GM12878 (cell line): ENCODE measurements at regions not wholly inside any gene's neighbourhood (a gene's known extent, or its start where the extent isn't known, plus 50 kb on each side); places are given as distances from the start of the nearest gene placed in this dataset.

Experiments
- HDAC2 ChIP-seq: fragments of 200-600 bp; sonication (generic); IDR thresholded peaks from 2 replicates; pipeline ENCODE4 v1.6.1; 2017
- MEF2A ChIP-seq: IDR thresholded peaks from 2 replicates; pipeline ENCODE4 v1.6.1; 2011; ENCODE audit warnings: low read depth, mild to moderate bottlenecking, low read length, moderate library complexity; ENCODE audit not compliant: insufficient read depth
- PAX5 ChIP-seq: IDR thresholded peaks from 2 replicates; pipeline ENCODE4 v1.6.1; 2011; ENCODE audit warnings: low read depth, low read length, borderline replicate concordance
- SRF ChIP-seq, 2 experiments: IDR thresholded peaks; 2 replicates each; pipeline ENCODE4 v1.6.1; 2011; ENCODE audit warnings: low read depth in 2 of 2, low read length in 2 of 2, mild to moderate bottlenecking in 1 of 2, moderate library complexity in 1 of 2
- ZNF207 ChIP-seq: fragments of 450-650 bp; IDR thresholded peaks from 2 replicates; pipeline ENCODE4 v1.6.1; 2014; ENCODE audit warnings: antibody characterized with exemption, mild to moderate bottlenecking, borderline replicate concordance
- ZNF622 ChIP-seq: fragments of 450-650 bp; IDR thresholded peaks from 2 replicates; pipeline ENCODE4 v1.6.1; 2017; ENCODE audit warnings: mild to moderate bottlenecking, inconsistent platforms
- TF ChIP-seq, protein P1 (sequence below): fragments of 150-350 bp; IDR thresholded peaks from 2 replicates; pipeline ENCODE4 v1.6.1; 2016; ENCODE audit warnings: low read depth, low read length
- TF ChIP-seq, protein P2 (sequence below): fragments of 450-650 bp; IDR thresholded peaks from 2 replicates; pipeline ENCODE4 v1.6.1; 2017; ENCODE audit warnings: mild to moderate bottlenecking
- TF ChIP-seq, protein P3 (sequence below): IDR thresholded peaks from 2 replicates; pipeline ENCODE4 v1.6.1; 2012; ENCODE audit warnings: low read depth, low read length, improper control_type of control experiment

DNA sequence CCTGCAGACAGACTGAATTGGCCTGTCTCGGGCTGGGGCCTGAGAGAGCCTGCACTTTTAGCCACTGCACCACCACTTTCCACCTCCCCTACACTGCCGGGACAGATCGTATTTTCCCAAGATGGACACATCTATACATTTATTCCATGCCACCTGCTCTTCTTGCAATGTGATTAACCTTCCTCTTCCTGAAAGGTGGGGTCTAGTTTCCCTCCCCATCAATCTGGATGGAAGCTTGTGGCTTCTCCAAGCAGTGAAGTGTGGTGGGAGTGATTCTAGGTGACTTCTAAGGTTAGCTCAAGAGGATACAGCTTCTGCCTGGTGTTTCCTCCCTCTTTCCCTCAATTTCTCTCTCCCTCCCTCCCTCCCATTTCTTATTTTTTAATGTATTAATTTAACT, 143.7 kb downstream of the GPCPD1 start (continued):
- TF ChIP-seq PAX5, result no peak
- TF ChIP-seq ZNF622, result no peak
- TF ChIP-seq, protein P1, sequence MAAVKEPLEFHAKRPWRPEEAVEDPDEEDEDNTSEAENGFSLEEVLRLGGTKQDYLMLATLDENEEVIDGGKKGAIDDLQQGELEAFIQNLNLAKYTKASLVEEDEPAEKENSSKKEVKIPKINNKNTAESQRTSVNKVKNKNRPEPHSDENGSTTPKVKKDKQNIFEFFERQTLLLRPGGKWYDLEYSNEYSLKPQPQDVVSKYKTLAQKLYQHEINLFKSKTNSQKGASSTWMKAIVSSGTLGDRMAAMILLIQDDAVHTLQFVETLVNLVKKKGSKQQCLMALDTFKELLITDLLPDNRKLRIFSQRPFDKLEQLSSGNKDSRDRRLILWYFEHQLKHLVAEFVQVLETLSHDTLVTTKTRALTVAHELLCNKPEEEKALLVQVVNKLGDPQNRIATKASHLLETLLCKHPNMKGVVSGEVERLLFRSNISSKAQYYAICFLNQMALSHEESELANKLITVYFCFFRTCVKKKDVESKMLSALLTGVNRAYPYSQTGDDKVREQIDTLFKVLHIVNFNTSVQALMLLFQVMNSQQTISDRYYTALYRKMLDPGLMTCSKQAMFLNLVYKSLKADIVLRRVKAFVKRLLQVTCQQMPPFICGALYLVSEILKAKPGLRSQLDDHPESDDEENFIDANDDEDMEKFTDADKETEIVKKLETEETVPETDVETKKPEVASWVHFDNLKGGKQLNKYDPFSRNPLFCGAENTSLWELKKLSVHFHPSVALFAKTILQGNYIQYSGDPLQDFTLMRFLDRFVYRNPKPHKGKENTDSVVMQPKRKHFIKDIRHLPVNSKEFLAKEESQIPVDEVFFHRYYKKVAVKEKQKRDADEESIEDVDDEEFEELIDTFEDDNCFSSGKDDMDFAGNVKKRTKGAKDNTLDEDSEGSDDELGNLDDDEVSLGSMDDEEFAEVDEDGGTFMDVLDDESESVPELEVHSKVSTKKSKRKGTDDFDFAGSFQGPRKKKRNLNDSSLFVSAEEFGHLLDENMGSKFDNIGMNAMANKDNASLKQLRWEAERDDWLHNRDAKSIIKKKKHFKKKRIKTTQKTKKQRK, result no peak
- no peak for TF ChIP-seq MEF2A
- TF ChIP-seq, protein P2, sequence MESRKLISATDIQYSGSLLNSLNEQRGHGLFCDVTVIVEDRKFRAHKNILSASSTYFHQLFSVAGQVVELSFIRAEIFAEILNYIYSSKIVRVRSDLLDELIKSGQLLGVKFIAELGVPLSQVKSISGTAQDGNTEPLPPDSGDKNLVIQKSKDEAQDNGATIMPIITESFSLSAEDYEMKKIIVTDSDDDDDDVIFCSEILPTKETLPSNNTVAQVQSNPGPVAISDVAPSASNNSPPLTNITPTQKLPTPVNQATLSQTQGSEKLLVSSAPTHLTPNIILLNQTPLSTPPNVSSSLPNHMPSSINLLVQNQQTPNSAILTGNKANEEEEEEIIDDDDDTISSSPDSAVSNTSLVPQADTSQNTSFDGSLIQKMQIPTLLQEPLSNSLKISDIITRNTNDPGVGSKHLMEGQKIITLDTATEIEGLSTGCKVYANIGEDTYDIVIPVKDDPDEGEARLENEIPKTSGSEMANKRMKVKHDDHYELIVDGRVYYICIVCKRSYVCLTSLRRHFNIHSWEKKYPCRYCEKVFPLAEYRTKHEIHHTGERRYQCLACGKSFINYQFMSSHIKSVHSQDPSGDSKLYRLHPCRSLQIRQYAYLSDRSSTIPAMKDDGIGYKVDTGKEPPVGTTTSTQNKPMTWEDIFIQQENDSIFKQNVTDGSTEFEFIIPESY, result no peak
- TF ChIP-seq SRF (IDR thresholded peaks at IDR 0.05; ENCODE audit: low read depth in 2 of 2, low read length in 2 of 2), result no peak
- TF ChIP-seq HDAC2, result no peak
- TF ChIP-seq ZNF207, result no peak
- TF ChIP-seq, protein P3, sequence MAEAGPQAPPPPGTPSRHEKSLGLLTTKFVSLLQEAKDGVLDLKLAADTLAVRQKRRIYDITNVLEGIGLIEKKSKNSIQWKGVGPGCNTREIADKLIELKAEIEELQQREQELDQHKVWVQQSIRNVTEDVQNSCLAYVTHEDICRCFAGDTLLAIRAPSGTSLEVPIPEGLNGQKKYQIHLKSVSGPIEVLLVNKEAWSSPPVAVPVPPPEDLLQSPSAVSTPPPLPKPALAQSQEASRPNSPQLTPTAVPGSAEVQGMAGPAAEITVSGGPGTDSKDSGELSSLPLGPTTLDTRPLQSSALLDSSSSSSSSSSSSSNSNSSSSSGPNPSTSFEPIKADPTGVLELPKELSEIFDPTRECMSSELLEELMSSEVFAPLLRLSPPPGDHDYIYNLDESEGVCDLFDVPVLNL, result no peak
